ENCODE measurements at regions not wholly inside any gene's neighbourhood (a gene's known extent, or its start where the extent isn't known, plus 50 kb on each side); places are given as distances from the start of the nearest gene placed in this dataset.

DNA sequence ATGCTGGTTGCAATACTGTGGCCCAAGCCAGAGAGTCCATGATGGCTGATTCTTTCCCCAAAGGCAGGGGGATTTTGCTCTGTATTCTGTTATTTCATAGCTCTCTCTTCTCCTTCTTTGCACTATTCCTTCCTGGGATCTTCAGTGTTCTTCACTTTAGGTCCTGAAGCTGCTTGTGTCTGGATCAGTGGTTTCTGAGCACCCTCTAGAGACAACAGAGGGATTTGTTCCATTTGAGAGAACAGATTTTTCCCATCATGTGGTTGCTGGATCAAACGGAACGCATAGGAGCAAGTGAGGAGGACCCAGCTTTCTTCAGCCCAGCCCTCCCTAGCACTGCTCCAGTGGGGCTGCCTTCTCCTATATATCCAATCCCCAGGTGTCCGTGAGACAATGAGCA is 68.7 kb upstream of the SYN3 start:
- TF ChIP-seq, protein P1, sequence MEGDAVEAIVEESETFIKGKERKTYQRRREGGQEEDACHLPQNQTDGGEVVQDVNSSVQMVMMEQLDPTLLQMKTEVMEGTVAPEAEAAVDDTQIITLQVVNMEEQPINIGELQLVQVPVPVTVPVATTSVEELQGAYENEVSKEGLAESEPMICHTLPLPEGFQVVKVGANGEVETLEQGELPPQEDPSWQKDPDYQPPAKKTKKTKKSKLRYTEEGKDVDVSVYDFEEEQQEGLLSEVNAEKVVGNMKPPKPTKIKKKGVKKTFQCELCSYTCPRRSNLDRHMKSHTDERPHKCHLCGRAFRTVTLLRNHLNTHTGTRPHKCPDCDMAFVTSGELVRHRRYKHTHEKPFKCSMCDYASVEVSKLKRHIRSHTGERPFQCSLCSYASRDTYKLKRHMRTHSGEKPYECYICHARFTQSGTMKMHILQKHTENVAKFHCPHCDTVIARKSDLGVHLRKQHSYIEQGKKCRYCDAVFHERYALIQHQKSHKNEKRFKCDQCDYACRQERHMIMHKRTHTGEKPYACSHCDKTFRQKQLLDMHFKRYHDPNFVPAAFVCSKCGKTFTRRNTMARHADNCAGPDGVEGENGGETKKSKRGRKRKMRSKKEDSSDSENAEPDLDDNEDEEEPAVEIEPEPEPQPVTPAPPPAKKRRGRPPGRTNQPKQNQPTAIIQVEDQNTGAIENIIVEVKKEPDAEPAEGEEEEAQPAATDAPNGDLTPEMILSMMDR (IDR thresholded peaks at IDR 0.05): no peak
- no peak for TF ChIP-seq ZFX (IDR thresholded peaks at IDR 0.05; ENCODE audit: borderline replicate concordance)
